ENCODE measurements at regions not wholly inside any gene's neighbourhood (a gene's known extent, or its start where the extent isn't known, plus 50 kb on each side); places are given as distances from the start of the nearest gene placed in this dataset.

DNA sequence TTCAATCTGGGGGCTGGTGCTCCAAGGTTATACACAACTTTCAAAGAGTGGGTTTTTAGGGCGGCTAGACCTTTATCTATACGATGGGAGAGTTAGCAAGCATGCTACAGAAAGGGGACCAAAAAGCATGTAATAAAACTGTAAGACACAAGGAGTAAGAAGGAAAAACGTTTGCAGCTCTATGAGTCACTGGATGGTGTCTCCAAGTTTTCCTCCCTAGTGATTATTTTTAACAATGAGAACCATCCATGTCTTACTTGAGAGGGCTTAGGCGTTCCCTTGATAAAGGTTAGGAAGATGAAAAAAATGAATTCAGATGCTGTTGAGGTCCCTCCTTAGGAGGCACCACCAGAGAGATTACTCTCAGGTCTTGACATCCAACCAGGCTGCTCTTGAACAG is 75.9 kb downstream of the HRH4 start:
- Mint-ChIP-seq H3K27ac (no peak overlapping the region), H3K9me3 (peaks cover 6% of the 10 kb centered on the region; the same call in 1 of the 2 replicates), H3K36me3 (no peaks in the 10 kb centered on the region), H3K4me3 (no peak overlapping the region), H3K27me3 (ENCODE audit: low read depth) (no peaks in the 10 kb centered on the region; the same call in 1 of the 2 replicates), H3K4me1 (peaks cover 4% of the 10 kb centered on the region; the same call in 1 of the 2 replicates)
- TF ChIP-seq, protein P1, sequence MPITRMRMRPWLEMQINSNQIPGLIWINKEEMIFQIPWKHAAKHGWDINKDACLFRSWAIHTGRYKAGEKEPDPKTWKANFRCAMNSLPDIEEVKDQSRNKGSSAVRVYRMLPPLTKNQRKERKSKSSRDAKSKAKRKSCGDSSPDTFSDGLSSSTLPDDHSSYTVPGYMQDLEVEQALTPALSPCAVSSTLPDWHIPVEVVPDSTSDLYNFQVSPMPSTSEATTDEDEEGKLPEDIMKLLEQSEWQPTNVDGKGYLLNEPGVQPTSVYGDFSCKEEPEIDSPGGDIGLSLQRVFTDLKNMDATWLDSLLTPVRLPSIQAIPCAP (CRISPR knock-in tag; IDR thresholded peaks at IDR 0.05): no peak
- TF ChIP-seq GRHL2 (CRISPR knock-in tag; IDR thresholded peaks at IDR 0.05; ENCODE audit: insufficient replicate concordance, severe bottlenecking) (no peak), GABPB1 (CRISPR knock-in tag; IDR thresholded peaks at IDR 0.05) (no peak), NFATC4 (CRISPR knock-in tag; IDR thresholded peaks at IDR 0.05) (no peak), ELF4 (CRISPR knock-in tag; IDR thresholded peaks at IDR 0.05; ENCODE audit: low read depth) (no peak), TEAD1 (CRISPR knock-in tag; IDR thresholded peaks at IDR 0.05) (no peak), FOXP1 (CRISPR knock-in tag; IDR thresholded peaks at IDR 0.05; ENCODE audit: borderline replicate concordance) (no peak), ZNF219 (CRISPR knock-in tag; IDR thresholded peaks at IDR 0.05; ENCODE audit: borderline replicate concordance) (no peak), ETV6 (CRISPR knock-in tag; IDR thresholded peaks at IDR 0.05) (no peak), SMAD4 (CRISPR knock-in tag; IDR thresholded peaks at IDR 0.05) (no peak), ZNF416 (CRISPR knock-in tag; IDR thresholded peaks at IDR 0.05) (no peak), TCF7 (CRISPR knock-in tag; IDR thresholded peaks at IDR 0.05; ENCODE audit: low read depth) (no peak), ZNF121 (CRISPR knock-in tag; IDR thresholded peaks at IDR 0.05) (no peak)
- TF ChIP-seq, protein P2, sequence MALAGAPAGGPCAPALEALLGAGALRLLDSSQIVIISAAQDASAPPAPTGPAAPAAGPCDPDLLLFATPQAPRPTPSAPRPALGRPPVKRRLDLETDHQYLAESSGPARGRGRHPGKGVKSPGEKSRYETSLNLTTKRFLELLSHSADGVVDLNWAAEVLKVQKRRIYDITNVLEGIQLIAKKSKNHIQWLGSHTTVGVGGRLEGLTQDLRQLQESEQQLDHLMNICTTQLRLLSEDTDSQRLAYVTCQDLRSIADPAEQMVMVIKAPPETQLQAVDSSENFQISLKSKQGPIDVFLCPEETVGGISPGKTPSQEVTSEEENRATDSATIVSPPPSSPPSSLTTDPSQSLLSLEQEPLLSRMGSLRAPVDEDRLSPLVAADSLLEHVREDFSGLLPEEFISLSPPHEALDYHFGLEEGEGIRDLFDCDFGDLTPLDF (CRISPR knock-in tag; IDR thresholded peaks at IDR 0.05): no peak
- TF ChIP-seq, protein P3, sequence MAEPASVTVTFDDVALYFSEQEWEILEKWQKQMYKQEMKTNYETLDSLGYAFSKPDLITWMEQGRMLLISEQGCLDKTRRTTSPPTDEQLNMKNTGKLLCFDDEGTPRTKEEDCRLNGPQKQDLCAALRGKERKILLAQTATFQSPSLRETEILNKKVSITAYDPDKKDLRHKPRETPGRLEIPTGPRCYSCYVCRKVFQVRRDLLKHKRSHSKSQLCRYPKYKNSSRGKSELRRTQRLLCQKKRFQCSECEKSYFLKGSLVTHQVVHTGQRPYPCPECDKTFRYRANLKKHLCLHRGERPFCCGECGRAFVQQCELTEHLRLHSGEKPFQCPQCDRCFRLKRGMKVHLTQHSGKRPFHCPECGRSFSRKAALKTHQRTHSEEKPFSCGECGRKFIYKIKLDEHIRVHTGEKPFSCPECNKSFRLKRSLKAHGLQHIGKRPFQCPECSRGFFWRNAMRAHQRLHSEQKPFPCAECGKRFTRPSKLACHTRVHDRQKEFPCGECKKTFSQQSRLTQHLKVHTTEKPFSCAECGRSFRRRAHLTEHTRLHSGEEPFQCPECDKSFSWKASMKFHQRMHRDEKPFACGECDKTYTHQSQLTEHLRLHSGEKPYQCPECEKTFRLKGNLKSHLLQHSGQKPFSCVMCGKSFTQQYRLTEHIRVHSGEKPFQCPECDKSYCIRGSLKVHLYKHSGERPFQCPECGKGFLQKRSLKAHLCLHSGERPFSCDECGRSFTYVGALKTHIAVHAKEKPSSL (CRISPR knock-in tag; conservative IDR thresholded peaks at IDR 0.05): no peak
- TF ChIP-seq, protein P4, sequence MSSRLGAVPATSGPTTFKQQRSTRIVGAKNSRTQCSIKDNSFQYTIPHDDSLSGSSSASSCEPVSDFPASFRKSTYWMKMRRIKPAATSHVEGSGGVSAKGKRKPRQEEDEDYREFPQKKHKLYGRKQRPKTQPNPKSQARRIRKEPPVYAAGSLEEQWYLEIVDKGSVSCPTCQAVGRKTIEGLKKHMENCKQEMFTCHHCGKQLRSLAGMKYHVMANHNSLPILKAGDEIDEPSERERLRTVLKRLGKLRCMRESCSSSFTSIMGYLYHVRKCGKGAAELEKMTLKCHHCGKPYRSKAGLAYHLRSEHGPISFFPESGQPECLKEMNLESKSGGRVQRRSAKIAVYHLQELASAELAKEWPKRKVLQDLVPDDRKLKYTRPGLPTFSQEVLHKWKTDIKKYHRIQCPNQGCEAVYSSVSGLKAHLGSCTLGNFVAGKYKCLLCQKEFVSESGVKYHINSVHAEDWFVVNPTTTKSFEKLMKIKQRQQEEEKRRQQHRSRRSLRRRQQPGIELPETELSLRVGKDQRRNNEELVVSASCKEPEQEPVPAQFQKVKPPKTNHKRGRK (CRISPR knock-in tag; IDR thresholded peaks at IDR 0.05; ENCODE audit: borderline replicate concordance): no peak
- TF ChIP-seq, protein P5, sequence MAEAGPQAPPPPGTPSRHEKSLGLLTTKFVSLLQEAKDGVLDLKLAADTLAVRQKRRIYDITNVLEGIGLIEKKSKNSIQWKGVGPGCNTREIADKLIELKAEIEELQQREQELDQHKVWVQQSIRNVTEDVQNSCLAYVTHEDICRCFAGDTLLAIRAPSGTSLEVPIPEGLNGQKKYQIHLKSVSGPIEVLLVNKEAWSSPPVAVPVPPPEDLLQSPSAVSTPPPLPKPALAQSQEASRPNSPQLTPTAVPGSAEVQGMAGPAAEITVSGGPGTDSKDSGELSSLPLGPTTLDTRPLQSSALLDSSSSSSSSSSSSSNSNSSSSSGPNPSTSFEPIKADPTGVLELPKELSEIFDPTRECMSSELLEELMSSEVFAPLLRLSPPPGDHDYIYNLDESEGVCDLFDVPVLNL (CRISPR knock-in tag; IDR thresholded peaks at IDR 0.05; ENCODE audit: borderline replicate concordance, low read depth): no peak
- ChIA-PET CTCF (no interaction called here), POLR2A (no interaction called here)
- ATAC-seq (no peak), DNase-seq (ENCODE audit: low spot score) (no peak)

DNA sequence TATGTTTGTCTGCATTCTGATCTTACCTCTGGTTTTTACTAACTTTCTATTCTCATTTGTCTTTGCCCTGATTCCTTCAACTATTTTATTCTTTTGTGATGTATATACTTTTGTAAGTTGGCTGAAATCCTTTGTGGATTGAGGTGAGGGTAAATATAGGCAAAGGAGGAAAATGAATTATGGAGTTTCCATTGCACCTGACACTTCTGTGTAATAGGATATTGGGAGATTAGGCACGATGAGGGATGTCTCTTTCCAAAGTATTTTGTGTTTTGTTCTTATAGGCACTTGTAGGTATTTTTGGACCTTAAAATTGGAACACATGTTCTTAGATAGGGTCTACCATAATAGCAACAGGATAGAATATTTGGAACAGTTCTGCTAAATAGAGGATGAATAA is 76.4 kb downstream of the HRH4 start:
- ATAC-seq: no peak
- ChIA-PET POLR2A (no interaction called here), CTCF (no interaction called here)
- Mint-ChIP-seq H3K27ac (no peak overlapping the region), H3K4me3 (no peak overlapping the region), H3K4me1 (peaks cover 4% of the 10 kb centered on the region; the same call in 1 of the 2 replicates), H3K36me3 (no peaks in the 10 kb centered on the region), H3K27me3 (ENCODE audit: low read depth) (no peaks in the 10 kb centered on the region; the same call in 1 of the 2 replicates), H3K9me3 (peaks cover 6% of the 10 kb centered on the region; the same call in 1 of the 2 replicates)
- DNase-seq (ENCODE audit: low spot score): no peak
- TF ChIP-seq, protein P6, sequence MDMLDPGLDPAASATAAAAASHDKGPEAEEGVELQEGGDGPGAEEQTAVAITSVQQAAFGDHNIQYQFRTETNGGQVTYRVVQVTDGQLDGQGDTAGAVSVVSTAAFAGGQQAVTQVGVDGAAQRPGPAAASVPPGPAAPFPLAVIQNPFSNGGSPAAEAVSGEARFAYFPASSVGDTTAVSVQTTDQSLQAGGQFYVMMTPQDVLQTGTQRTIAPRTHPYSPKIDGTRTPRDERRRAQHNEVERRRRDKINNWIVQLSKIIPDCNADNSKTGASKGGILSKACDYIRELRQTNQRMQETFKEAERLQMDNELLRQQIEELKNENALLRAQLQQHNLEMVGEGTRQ (CRISPR knock-in tag; IDR thresholded peaks at IDR 0.05): no peak
- TF ChIP-seq, protein P2 (CRISPR knock-in tag; IDR thresholded peaks at IDR 0.05): no peak
- TF ChIP-seq MYBL2 (CRISPR knock-in tag; IDR thresholded peaks at IDR 0.05) (no peak), RELA (CRISPR knock-in tag; IDR thresholded peaks at IDR 0.05; ENCODE audit: borderline replicate concordance) (no peak), ZNF121 (CRISPR knock-in tag; IDR thresholded peaks at IDR 0.05) (no peak), ZNF671 (CRISPR knock-in tag; IDR thresholded peaks at IDR 0.05) (no peak), NFATC4 (CRISPR knock-in tag; IDR thresholded peaks at IDR 0.05) (no peak), FOXP1 (CRISPR knock-in tag; IDR thresholded peaks at IDR 0.05; ENCODE audit: borderline replicate concordance) (no peak), ZNF317 (CRISPR knock-in tag; IDR thresholded peaks at IDR 0.05; ENCODE audit: borderline replicate concordance, low read depth) (no peak), IRF2 (CRISPR knock-in tag; IDR thresholded peaks at IDR 0.05; ENCODE audit: borderline replicate concordance, low read depth) (no peak), KAT7 (CRISPR knock-in tag; IDR thresholded peaks at IDR 0.05; ENCODE audit: borderline replicate concordance) (no peak)
- TF ChIP-seq, protein P7, sequence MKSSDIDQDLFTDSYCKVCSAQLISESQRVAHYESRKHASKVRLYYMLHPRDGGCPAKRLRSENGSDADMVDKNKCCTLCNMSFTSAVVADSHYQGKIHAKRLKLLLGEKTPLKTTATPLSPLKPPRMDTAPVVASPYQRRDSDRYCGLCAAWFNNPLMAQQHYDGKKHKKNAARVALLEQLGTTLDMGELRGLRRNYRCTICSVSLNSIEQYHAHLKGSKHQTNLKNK (CRISPR knock-in tag; IDR thresholded peaks at IDR 0.05): no peak
- TF ChIP-seq, protein P5 (CRISPR knock-in tag; IDR thresholded peaks at IDR 0.05; ENCODE audit: borderline replicate concordance, low read depth): no peak

All from WTC11 (cell line).